IMR-90 (cell line): ENCODE measurements at regions not wholly inside any gene's neighbourhood (a gene's known extent, or its start where the extent isn't known, plus 50 kb on each side); places are given as distances from the start of the nearest gene placed in this dataset.

Source experiments
- MAFK ChIP-seq: IDR thresholded peaks from 2 replicates; pipeline ENCODE4 v1.6.1; 2012; ENCODE audit warnings: low read depth, low read length, improper control_type of control experiment
- POLR2A ChIP-seq: IDR thresholded peaks from 2 replicates; pipeline ENCODE4 v1.6.1; 2012; ENCODE audit warnings: mild to moderate bottlenecking, low read depth, low read length
- RAD21 ChIP-seq: IDR thresholded peaks from 2 replicates; pipeline ENCODE4 v1.6.1; 2012; ENCODE audit warnings: low read length, improper control_type of control experiment
- USF2 ChIP-seq: fragments of 150-350 bp; IDR thresholded peaks from 2 replicates; pipeline ENCODE4 v1.6.1; 2017; ENCODE audit warnings: mild to moderate bottlenecking, antibody characterized with exemption, low read length, low read depth
- TF ChIP-seq, protein P1 (sequence below): fragments of 150-350 bp; IDR thresholded peaks from 2 replicates; pipeline ENCODE4 v1.6.1; 2016; ENCODE audit warnings: low read depth, mild to moderate bottlenecking, low read length, moderate library complexity, borderline replicate concordance
- TF ChIP-seq, protein P2 (sequence below): conservative IDR thresholded peaks from 2 replicates; pipeline ENCODE4 v1.5.1; 2012; ENCODE audit warnings: mild to moderate bottlenecking, low read depth, low read length, improper control_type of control experiment

DNA sequence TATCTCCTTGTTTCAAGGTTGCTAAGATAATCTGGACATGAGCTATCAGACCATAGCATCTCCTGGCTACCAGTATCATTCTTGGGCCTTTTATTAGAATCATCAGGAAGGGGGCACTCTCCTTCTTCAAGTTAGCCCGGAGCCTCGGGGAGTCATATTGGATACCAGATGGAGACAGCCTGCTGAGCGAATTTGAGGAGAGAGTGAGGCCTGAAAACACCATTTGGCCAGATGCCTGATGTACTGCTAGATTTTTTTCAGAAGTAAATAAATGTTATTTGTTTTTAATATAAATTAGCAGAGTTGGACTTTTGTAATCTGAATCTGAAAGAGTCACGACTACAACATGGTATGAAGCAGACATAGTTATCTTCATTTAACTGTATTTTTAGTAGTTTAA, 848.6 kb downstream of the IGSF11 start:
- TF ChIP-seq POLR2A: no peak
- TF ChIP-seq, protein P1, sequence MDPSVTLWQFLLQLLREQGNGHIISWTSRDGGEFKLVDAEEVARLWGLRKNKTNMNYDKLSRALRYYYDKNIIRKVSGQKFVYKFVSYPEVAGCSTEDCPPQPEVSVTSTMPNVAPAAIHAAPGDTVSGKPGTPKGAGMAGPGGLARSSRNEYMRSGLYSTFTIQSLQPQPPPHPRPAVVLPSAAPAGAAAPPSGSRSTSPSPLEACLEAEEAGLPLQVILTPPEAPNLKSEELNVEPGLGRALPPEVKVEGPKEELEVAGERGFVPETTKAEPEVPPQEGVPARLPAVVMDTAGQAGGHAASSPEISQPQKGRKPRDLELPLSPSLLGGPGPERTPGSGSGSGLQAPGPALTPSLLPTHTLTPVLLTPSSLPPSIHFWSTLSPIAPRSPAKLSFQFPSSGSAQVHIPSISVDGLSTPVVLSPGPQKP: no peak
- TF ChIP-seq, protein P2, sequence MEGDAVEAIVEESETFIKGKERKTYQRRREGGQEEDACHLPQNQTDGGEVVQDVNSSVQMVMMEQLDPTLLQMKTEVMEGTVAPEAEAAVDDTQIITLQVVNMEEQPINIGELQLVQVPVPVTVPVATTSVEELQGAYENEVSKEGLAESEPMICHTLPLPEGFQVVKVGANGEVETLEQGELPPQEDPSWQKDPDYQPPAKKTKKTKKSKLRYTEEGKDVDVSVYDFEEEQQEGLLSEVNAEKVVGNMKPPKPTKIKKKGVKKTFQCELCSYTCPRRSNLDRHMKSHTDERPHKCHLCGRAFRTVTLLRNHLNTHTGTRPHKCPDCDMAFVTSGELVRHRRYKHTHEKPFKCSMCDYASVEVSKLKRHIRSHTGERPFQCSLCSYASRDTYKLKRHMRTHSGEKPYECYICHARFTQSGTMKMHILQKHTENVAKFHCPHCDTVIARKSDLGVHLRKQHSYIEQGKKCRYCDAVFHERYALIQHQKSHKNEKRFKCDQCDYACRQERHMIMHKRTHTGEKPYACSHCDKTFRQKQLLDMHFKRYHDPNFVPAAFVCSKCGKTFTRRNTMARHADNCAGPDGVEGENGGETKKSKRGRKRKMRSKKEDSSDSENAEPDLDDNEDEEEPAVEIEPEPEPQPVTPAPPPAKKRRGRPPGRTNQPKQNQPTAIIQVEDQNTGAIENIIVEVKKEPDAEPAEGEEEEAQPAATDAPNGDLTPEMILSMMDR: no peak
- no peak for TF ChIP-seq USF2
- TF ChIP-seq RAD21: no peak
- no peak for TF ChIP-seq MAFK
